HL-60 (cell line): ENCODE measurements at regions not wholly inside any gene's neighbourhood (a gene's known extent, or its start where the extent isn't known, plus 50 kb on each side); places are given as distances from the start of the nearest gene placed in this dataset.

Source experiments
- DNase-seq, 2 experiments: peaks; one replicate each; pipeline ENCODE4 v3.0.0-alpha.2; 2010 to 2020; ENCODE audit warnings: low read depth in 1 of 2, low spot score in 1 of 2
- H3K27ac ChIP-seq: fragments of 250-450 bp; sonication (Bioruptor Pico); replicated peaks from 2 replicates; pipeline ENCODE4 v1.5.1; 2020; ENCODE audit warnings: mild to moderate bottlenecking, moderate library complexity
- H3K27me3 ChIP-seq: fragments of 250-450 bp; sonication (Bioruptor Pico); 2 replicates; pipeline ENCODE4 v1.5.1; 2021; ENCODE audit warnings: mild to moderate bottlenecking, moderate library complexity; ENCODE audit not compliant: insufficient read depth, poor library complexity, severe bottlenecking
- H3K4me3 ChIP-seq: replicated peaks from 2 replicates; pipeline ENCODE4 v1.5.1; 2011; ENCODE audit warnings: mild to moderate bottlenecking, control low read depth, low read length; ENCODE audit not compliant: insufficient read depth
- CTCF ChIP-seq: IDR thresholded peaks from one replicate; pipeline ENCODE4 v1.5.1; 2011; ENCODE audit warnings: low read length, control low read depth, inconsistent platforms; ENCODE audit not compliant: insufficient read depth
- GABPA ChIP-seq: IDR thresholded peaks from 2 replicates; pipeline ENCODE4 v1.6.1; 2012; ENCODE audit warnings: low read depth
- POLR2AphosphoS5 ChIP-seq: IDR thresholded peaks from 2 replicates; pipeline ENCODE4 v1.6.1; 2012; ENCODE audit warnings: low read depth
- SPI1 ChIP-seq: IDR thresholded peaks from 2 replicates; pipeline ENCODE4 v1.6.1; 2012; ENCODE audit warnings: low read depth, mild to moderate bottlenecking, borderline replicate concordance
- TF ChIP-seq, protein P1 (sequence below): IDR thresholded peaks from 2 replicates; pipeline ENCODE4 v1.6.1; 2012; ENCODE audit warnings: low read depth; ENCODE audit not compliant: insufficient replicate concordance

DNA sequence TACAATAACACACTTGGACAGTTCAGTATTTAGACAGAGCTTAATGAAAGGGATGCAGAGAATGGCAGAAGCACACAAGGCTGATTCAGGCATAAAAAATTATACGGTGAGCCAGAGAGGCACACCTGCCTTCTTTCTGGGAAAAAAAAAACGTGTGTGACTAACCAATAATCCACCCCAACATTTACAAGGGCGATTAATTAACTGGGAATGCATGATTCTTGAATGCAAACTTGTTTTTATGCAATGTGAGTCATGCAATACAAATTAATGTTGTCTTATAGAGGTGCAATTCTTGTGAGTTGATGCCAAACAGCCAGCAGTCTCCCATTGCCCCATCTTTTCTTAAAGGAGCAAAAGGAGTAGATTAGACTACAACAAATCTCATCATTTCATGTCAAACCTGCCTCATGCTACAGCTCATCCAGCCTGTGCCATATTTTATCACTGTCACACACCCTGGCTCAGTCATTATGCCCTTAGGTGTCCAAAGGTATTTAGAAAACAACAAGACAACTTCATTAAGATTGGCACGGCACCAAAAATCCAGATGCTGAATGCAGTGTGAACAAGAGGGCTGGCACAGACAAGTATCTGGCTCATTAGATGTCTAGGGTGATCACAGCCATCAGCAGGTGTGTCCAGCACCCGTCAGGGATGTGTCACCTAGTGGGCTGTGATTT is 721.1 kb downstream of the EFNB2 start:
- TF ChIP-seq SPI1 (no peak), CTCF (no peak), GABPA (no peak)
- TF ChIP-seq, protein P1, sequence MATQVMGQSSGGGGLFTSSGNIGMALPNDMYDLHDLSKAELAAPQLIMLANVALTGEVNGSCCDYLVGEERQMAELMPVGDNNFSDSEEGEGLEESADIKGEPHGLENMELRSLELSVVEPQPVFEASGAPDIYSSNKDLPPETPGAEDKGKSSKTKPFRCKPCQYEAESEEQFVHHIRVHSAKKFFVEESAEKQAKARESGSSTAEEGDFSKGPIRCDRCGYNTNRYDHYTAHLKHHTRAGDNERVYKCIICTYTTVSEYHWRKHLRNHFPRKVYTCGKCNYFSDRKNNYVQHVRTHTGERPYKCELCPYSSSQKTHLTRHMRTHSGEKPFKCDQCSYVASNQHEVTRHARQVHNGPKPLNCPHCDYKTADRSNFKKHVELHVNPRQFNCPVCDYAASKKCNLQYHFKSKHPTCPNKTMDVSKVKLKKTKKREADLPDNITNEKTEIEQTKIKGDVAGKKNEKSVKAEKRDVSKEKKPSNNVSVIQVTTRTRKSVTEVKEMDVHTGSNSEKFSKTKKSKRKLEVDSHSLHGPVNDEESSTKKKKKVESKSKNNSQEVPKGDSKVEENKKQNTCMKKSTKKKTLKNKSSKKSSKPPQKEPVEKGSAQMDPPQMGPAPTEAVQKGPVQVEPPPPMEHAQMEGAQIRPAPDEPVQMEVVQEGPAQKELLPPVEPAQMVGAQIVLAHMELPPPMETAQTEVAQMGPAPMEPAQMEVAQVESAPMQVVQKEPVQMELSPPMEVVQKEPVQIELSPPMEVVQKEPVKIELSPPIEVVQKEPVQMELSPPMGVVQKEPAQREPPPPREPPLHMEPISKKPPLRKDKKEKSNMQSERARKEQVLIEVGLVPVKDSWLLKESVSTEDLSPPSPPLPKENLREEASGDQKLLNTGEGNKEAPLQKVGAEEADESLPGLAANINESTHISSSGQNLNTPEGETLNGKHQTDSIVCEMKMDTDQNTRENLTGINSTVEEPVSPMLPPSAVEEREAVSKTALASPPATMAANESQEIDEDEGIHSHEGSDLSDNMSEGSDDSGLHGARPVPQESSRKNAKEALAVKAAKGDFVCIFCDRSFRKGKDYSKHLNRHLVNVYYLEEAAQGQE, result no peak
- Histone ChIP-seq H3K4me3 (no peak overlapping the region), H3K27me3 (no peaks in the 10 kb centered on the region), H3K27ac (no peak overlapping the region)
- no peak for DNase-seq

DNA sequence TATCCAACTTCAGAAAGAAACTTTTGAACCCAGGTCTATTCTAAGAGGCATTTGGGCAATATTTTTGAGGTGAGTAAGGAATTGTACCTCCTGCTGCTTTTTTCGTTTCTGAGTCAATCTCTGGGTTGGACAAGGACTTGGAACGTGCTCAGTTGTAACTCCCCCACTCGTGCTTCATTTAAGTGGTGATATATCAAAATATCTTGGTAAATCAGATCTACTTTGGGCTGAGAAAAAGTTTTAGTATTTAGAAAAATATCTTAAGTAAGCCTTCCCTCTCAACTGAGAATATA is 728.9 kb downstream of the EFNB2 start:
- TF ChIP-seq, protein P1, result no peak
- TF ChIP-seq SPI1, result no peak
- no peak for TF ChIP-seq POLR2AphosphoS5
- no peak for TF ChIP-seq CTCF
- TF ChIP-seq GABPA, result no peak
- no peak overlapping the region for H3K4me3 ChIP-seq
- H3K27ac ChIP-seq, result no peak overlapping the region
- H3K27me3 ChIP-seq, result no peaks in the 10 kb centered on the region
- no peak for DNase-seq

GRCh38 chr13:105805892-105806627 is 729.4 kb downstream of the EFNB2 start:
- no peak for DNase-seq
- Histone ChIP-seq H3K4me3 (no peak overlapping the region), H3K27ac (no peak overlapping the region), H3K27me3 (no peaks in the 10 kb centered on the region)
- TF ChIP-seq, protein P1, result no peak
- TF ChIP-seq GABPA (no peak), SPI1 (no peak), POLR2AphosphoS5 (no peak)
